ENCODE measurements at regions not wholly inside any gene's neighbourhood (a gene's known extent, or its start where the extent isn't known, plus 50 kb on each side); places are given as distances from the start of the nearest gene placed in this dataset.

- DNase-seq (ENCODE audit: low read depth) = no peak
- H3K4me3 ChIP-seq (ENCODE audit: control insufficient read depth, low read depth, low read length) = no peak overlapping the region
- no peak for TF ChIP-seq CTCF (IDR thresholded peaks at IDR 0.05; ENCODE audit: control insufficient read depth, insufficient read depth, low read depth, low read length, missing control alignments)
Measured at GRCh38 chr15:52855157-52855556, 65.0 kb upstream of the ONECUT1 start.

GRCh38 chr15:52844823-52845222 is 54.7 kb upstream of the ONECUT1 start:
- H3K4me3 ChIP-seq (ENCODE audit: control insufficient read depth, low read depth, low read length) = no peak overlapping the region
- no peak for DNase-seq (ENCODE audit: low read depth)
- TF ChIP-seq CTCF (IDR thresholded peaks at IDR 0.05; ENCODE audit: control insufficient read depth, insufficient read depth, low read depth, low read length, missing control alignments) = no peak
